Cardiac fibroblast (primary cell): ENCODE measurements at regions not wholly inside any gene's neighbourhood (a gene's known extent, or its start where the extent isn't known, plus 50 kb on each side); places are given as distances from the start of the nearest gene placed in this dataset.
"Not testable (repeated sequence)": the region's sequence is repeated elsewhere in the genome, so short reads cannot be mapped to it uniquely, and the experiment has no call there.

Experiments used
- DNase-seq, 2 donors: peaks; one replicate each; pipeline versions ENCODE4 v3.0.0 to v3.0.0-alpha.2; 2010; ENCODE audit warnings: low read depth in 2 of 2
- H3K4me3 ChIP-seq, 2 donors: replicated peaks in 1 of 2; 1 replicate in 1 of 2; 2 replicates in 1 of 2; pipeline ENCODE4 v1.5.1; 2011; ENCODE audit warnings: low read depth in 2 of 2, low read length in 2 of 2, mild to moderate bottlenecking in 2 of 2, moderate library complexity in 1 of 2
- CTCF ChIP-seq: IDR thresholded peaks from one replicate; pipeline ENCODE4 v1.5.1; 2011; ENCODE audit warnings: low read depth, mild to moderate bottlenecking, low read length, inconsistent platforms

- TF ChIP-seq CTCF: no peak
- H3K4me3 ChIP-seq: no peak overlapping the region
- no peak for DNase-seq
These were observed 740.6 kb downstream of the KCNT2 start for GRCh38 chr1:195867638-195868037.

GRCh38 chr1:195866781-195867222, 741.4 kb downstream of the KCNT2 start:
- no peak for DNase-seq
- TF ChIP-seq CTCF: no peak
- no peak overlapping the region for H3K4me3 ChIP-seq

GRCh38 chr1:195866091-195866780, 742.0 kb downstream of the KCNT2 start:
- no peak for TF ChIP-seq CTCF
- no peak overlapping the region for H3K4me3 ChIP-seq
- no peak for DNase-seq

GRCh38 chr1:195851804-195852203, 756.4 kb downstream of the KCNT2 start:
- no peak for TF ChIP-seq CTCF

GRCh38 chr1:195851016-195851601, 757.1 kb downstream of the KCNT2 start:
- no peak for TF ChIP-seq CTCF
- no peak overlapping the region for H3K4me3 ChIP-seq
- DNase-seq: no peak

More at GRCh38 chr1:195851804-195852203, 756.4 kb downstream of the KCNT2 start:
- H3K4me3 ChIP-seq: no peak overlapping the region
- DNase-seq: no peak

GRCh38 chr1:195849180-195849579, 759.1 kb downstream of the KCNT2 start:
- DNase-seq: no peak
- H3K4me3 ChIP-seq: no peak overlapping the region
- no peak for TF ChIP-seq CTCF

- H3K4me3 ChIP-seq, DNase-seq: not testable (repeated sequence)
These were observed 760.0 kb downstream of the KCNT2 start for GRCh38 chr1:195847957-195848875.
